MCF 10A (cell line): ENCODE measurements at regions not wholly inside any gene's neighbourhood (a gene's known extent, or its start where the extent isn't known, plus 50 kb on each side); places are given as distances from the start of the nearest gene placed in this dataset.

ENCODE experiments used
- BruUV-seq: library from RNA; stranded (reverse); fragments of 400-500 nt; replicated peaks from 2 replicates; lab custom pipeline; 2021; lab: Mats Ljungman, UMichigan
- CTCF ChIA-PET: fragments of 300-600 bp; sonication (Branson Sonifier 250); formaldehyde crosslinking; extraction: SDS; loops from one replicate; lab custom pipeline; 2021; ENCODE audit warnings: antibody characterized with exemption, inconsistent platforms; lab: Yijun Ruan, JAX
- POLR2A ChIA-PET: fragments of 300-600, 350-650 bp; sonication (Branson Sonifier 250); formaldehyde crosslinking; extraction: SDS; loops from one replicate; lab custom pipeline; 2020; ENCODE audit warnings: antibody characterized with exemption, inconsistent platforms; lab: Yijun Ruan, JAX
- DNase-seq: peaks from one replicate; pipeline ENCODE4 v3.0.0-alpha.2; 2018; ENCODE audit not compliant: unreplicated experiment
- H3K27ac Mint-ChIP-seq: one replicate; pipeline ENCODE4 v1.8.0; 2022; ENCODE audit warnings: mild to moderate bottlenecking, low read depth, mixed read lengths; ENCODE audit not compliant: unreplicated experiment
- H3K27me3 Mint-ChIP-seq: one replicate; pipeline ENCODE4 v1.8.0; 2022; ENCODE audit warnings: mixed read lengths; ENCODE audit not compliant: insufficient read depth, unreplicated experiment
- H3K36me3 Mint-ChIP-seq: one replicate; pipeline ENCODE4 v1.8.0; 2022; ENCODE audit warnings: mild to moderate bottlenecking, moderate library complexity, mixed read lengths; ENCODE audit not compliant: insufficient read depth, unreplicated experiment
- H3K4me1 Mint-ChIP-seq: one replicate; pipeline ENCODE4 v1.8.0; 2022; ENCODE audit warnings: mixed read lengths; ENCODE audit not compliant: insufficient read depth, unreplicated experiment
- H3K4me3 Mint-ChIP-seq: one replicate; pipeline ENCODE4 v1.8.0; 2022; ENCODE audit warnings: mild to moderate bottlenecking, moderate library complexity, mixed read lengths; ENCODE audit not compliant: unreplicated experiment
- H3K9me3 Mint-ChIP-seq: one replicate; pipeline ENCODE4 v1.8.0; 2022; ENCODE audit warnings: mixed read lengths; ENCODE audit not compliant: unreplicated experiment
- intact Hi-C: fragments of 100-400 bp; cut with micrococcal nuclease; formaldehyde crosslinking; loops from 2 replicates; pipeline ENCODE4 v1.14.1; 2022
- TF ChIP-seq, protein P1 (sequence below): fragments of 200-600 bp; IDR thresholded peaks from one replicate; pipeline ENCODE4 v1.8.0; 2022; ENCODE audit warnings: antibody characterized with exemption, mild to moderate bottlenecking; ENCODE audit not compliant: unreplicated experiment

DNA sequence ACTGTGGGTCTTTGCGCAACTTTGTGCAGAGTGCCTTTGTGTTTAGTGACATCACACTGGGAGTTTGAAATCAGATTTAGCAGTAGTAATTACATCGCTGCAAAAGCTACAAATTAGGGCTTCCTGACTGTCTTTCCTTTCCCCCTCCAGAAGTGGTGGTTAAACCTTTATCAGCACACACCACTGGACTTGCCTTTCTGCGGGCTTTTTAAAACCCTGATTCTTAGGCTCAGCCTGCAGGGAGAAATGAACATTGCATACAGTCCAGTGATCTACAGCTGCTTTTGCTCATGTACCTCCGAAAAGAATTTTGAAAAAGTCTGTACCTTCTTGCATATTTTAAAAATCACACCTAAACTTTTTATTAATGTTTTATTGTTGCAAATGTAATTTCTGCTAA, 219.7 kb upstream of the NAALADL2 start:
- POLR2A ChIA-PET, result no interaction called here
- Mint-ChIP-seq H3K36me3 (no peaks in the 10 kb centered on the region), H3K27ac (no peak overlapping the region), H3K27me3 (no peaks in the 10 kb centered on the region), H3K4me1 (no peaks in the 10 kb centered on the region), H3K4me3 (no peak overlapping the region), H3K9me3 (no peaks in the 10 kb centered on the region)
- BruUV-seq, result no TSS peak
- no peak for DNase-seq
- TF ChIP-seq, protein P1, sequence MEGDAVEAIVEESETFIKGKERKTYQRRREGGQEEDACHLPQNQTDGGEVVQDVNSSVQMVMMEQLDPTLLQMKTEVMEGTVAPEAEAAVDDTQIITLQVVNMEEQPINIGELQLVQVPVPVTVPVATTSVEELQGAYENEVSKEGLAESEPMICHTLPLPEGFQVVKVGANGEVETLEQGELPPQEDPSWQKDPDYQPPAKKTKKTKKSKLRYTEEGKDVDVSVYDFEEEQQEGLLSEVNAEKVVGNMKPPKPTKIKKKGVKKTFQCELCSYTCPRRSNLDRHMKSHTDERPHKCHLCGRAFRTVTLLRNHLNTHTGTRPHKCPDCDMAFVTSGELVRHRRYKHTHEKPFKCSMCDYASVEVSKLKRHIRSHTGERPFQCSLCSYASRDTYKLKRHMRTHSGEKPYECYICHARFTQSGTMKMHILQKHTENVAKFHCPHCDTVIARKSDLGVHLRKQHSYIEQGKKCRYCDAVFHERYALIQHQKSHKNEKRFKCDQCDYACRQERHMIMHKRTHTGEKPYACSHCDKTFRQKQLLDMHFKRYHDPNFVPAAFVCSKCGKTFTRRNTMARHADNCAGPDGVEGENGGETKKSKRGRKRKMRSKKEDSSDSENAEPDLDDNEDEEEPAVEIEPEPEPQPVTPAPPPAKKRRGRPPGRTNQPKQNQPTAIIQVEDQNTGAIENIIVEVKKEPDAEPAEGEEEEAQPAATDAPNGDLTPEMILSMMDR, result no peak
- intact Hi-C loops, result no loop called here
- CTCF ChIA-PET, result interaction anchor here (1.1 kb wide), 1 partner anchor 199 kb away, joined by 4 read pairs; no protein-coding TSS in a partner anchor

DNA sequence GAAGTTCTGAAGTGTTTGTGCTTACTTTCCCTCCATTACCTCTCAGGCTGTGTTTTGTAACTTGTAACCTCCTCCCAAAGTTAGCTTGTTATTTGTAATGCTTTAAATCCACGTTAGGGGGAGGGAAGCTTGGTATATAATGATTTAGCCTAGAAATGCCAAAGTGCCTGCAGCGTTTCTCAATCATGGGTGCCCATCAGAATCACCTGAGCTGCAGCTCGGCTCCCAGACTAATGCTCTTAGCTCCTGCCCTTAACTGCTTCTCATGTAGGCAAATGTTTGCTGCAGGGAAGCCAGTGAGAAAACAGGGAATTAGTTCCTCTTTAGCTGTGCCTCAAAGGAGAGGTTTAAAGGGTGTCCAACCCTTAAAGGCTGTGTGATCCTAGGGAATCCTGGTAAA, 219.2 kb upstream of the NAALADL2 start:
- intact Hi-C loops, result no loop called here
- CTCF ChIA-PET, result interaction anchor here (1.1 kb wide), 1 partner anchor 200 kb away, joined by 4 read pairs; no protein-coding TSS in a partner anchor
- no peaks in the 10 kb centered on the region for H3K9me3 Mint-ChIP-seq

DNA sequence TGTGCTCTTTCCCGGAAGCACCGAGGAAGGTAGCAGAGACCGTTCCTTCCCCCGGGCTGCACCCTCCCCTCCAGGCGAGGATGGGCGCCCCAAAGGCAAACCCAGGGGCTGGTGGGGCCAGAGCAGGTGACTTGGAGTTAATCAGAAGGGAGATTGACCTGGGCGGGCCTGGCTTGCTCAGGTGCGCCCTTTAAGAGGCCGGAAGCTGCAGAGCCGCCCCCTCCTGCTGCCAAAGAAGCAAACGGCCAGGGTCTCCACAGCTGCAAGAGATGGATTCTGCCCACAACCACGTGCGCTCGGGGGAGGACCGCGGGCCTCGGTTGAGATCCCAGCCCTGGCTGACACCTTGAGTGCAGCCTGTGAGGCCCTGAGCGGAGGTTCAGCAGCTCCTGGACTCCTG, 218.2 kb upstream of the NAALADL2 start:
- Mint-ChIP-seq H3K4me1 (no peaks in the 10 kb centered on the region), H3K27ac (no peak overlapping the region), H3K27me3 (no peaks in the 10 kb centered on the region), H3K9me3 (no peaks in the 10 kb centered on the region), H3K36me3 (no peaks in the 10 kb centered on the region), H3K4me3 (no peak overlapping the region)
- intact Hi-C loops, result no loop called here
- no peak for DNase-seq
- no TSS peak for BruUV-seq
- ChIA-PET CTCF (no interaction called here), POLR2A (no interaction called here)
- TF ChIP-seq, protein P1, result no peak

More for the DNA sequence above, 219.2 kb upstream of the NAALADL2 start:
- POLR2A ChIA-PET, result interaction anchor here (0.6 kb wide), 1 partner anchor 9 kb away, joined by 3 read pairs; no protein-coding TSS in a partner anchor
- Mint-ChIP-seq H3K27me3 (no peaks in the 10 kb centered on the region), H3K36me3 (no peaks in the 10 kb centered on the region), H3K27ac (no peak overlapping the region), H3K4me1 (no peaks in the 10 kb centered on the region), H3K4me3 (no peak overlapping the region)
- TF ChIP-seq, protein P1, result no peak
- no peak for DNase-seq
- no TSS peak for BruUV-seq

DNA sequence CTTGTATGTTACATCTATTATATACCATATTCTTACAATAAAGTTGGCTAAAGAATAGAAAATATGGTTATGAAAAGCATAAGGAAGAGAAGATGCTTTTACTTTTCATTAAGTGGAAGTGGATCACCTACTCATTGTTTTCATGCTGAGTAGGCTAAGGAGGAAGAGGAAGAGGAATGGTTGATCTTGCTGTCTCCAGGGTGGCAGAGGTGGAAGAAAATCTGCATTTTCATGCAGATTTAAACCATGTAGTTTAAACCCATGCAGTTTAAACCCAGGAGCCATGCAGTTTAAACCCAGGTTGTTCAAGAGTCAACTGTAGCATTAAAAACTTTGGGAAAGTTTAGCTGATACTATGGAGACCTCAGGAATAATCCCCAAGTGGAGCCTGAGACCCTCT, 214.8 kb upstream of the NAALADL2 start:
- Mint-ChIP-seq H3K36me3 (no peaks in the 10 kb centered on the region), H3K9me3 (no peaks in the 10 kb centered on the region), H3K4me3 (no peak overlapping the region), H3K27ac (no peak overlapping the region), H3K27me3 (no peaks in the 10 kb centered on the region), H3K4me1 (no peaks in the 10 kb centered on the region)
- CTCF ChIA-PET, result no interaction called here
- TF ChIP-seq, protein P1, result no peak
- DNase-seq, result no peak
- BruUV-seq, result no TSS peak
- POLR2A ChIA-PET, result no interaction called here
- intact Hi-C loops, result no loop called here
